Gastroesophageal sphincter (tissue), 4 donors: ENCODE measurements at regions not wholly inside any gene's neighbourhood (a gene's known extent, or its start where the extent isn't known, plus 50 kb on each side); places are given as distances from the start of the nearest gene placed in this dataset.

Source experiments
- ATAC-seq: fragments of 150-250 bp; one replicate; pipeline ENCODE4 v1.9.1; 2016; ENCODE audit warnings: mild to moderate bottlenecking, moderate library complexity
- H3K27ac ChIP-seq, 4 donors: fragments of 200-600 bp; sonication (generic) in 3 of 4; 1 replicate in 3 of 4; 2 replicates in 1 of 4; pipeline ENCODE4 v1.5.1; 2016 to 2019
- H3K27me3 ChIP-seq: fragments of 200-600 bp; sonication (generic); one replicate; pipeline ENCODE4 v1.5.1; 2019
- H3K36me3 ChIP-seq, 2 donors: fragments of 200-600 bp; sonication (generic); one replicate each; pipeline ENCODE4 v1.5.1; 2019; ENCODE audit warnings: control low read depth in 1 of 2
- H3K4me1 ChIP-seq, 3 donors: fragments of 200-600 bp; sonication (generic); 1 replicate in 2 of 3; 2 replicates in 1 of 3; pipeline ENCODE4 v1.5.1; 2016 to 2019; ENCODE audit warnings: control low read depth in 2 of 3
- H3K4me3 ChIP-seq, 2 donors: fragments of 200-600 bp; sonication (generic); one replicate each; pipeline ENCODE4 v1.5.1; 2019; ENCODE audit warnings: mild to moderate bottlenecking in 1 of 2, moderate library complexity in 1 of 2
- H3K9me3 ChIP-seq, 3 donors: fragments of 200-600 bp; sonication (generic); one replicate each; pipeline ENCODE4 v1.5.1; 2017 to 2019; ENCODE audit warnings: control low read depth in 2 of 3
- EP300 ChIP-seq: sonication (generic); formaldehyde crosslinking; IDR thresholded peaks from one replicate; pipeline ENCODE4 v1.6.1; 2017; ENCODE audit warnings: antibody characterized with exemption, mild to moderate bottlenecking
- POLR2A ChIP-seq, 2 donors: fragments of 450-650 bp; IDR thresholded peaks; one replicate each; pipeline ENCODE4 v1.6.1; 2017; ENCODE audit warnings: antibody characterized with exemption in 2 of 2, mild to moderate bottlenecking in 2 of 2, moderate library complexity in 1 of 2
- POLR2AphosphoS5 ChIP-seq: sonication (generic); formaldehyde crosslinking; IDR thresholded peaks from one replicate; pipeline ENCODE4 v1.6.1; 2017; ENCODE audit warnings: antibody characterized with exemption
- WGBS, 2 donors: methylation state at CpG; one replicate each; pipeline ENCODE4 v1.1.5; 2018; ENCODE audit warnings: low coverage in 1 of 2; 5-methylcytosine and 5-hydroxymethylcytosine counted together
- TF ChIP-seq, protein P1 (sequence below), 4 experiments: fragments of 200-600 bp in 2 of 4; fragments of 450-650 bp in 2 of 4; sonication (generic) in 1 of 4; IDR thresholded peaks; one replicate each; pipeline ENCODE4 v1.5.1; 2017 to 2019; ENCODE audit warnings: antibody characterized with exemption in 4 of 4, mild to moderate bottlenecking in 2 of 4, moderate library complexity in 2 of 4

DNA sequence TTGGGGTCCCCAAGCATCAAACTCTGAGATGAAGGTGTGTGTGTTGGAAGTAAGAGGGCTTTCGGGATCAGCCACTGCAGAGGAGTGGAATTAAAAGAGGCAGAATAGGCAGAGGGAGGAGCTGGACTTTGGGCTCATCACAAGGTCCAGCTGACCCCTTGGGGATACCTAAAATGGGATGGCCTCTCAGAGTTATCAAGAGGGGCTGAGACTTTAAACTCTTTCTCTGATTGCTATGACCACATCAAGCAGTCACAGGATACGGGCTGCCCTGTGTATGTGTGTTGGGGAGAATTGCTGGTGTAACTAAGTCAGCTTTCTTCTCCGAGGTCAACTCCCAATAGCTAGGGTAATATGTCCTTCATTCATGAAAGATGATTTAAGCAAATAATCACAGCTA lies 127.7 kb upstream of the SLC14A2 start:
- WGBS, 2 donors: 89 to 100% methylated on average over 3 of the region's 3 CpGs
- H3K27me3 ChIP-seq: no peaks in the 10 kb centered on the region
- TF ChIP-seq POLR2AphosphoS5 (no peak), EP300 (no peak), POLR2A (IDR thresholded peaks at IDR 0.05) (no peak)
- TF ChIP-seq, protein P1, sequence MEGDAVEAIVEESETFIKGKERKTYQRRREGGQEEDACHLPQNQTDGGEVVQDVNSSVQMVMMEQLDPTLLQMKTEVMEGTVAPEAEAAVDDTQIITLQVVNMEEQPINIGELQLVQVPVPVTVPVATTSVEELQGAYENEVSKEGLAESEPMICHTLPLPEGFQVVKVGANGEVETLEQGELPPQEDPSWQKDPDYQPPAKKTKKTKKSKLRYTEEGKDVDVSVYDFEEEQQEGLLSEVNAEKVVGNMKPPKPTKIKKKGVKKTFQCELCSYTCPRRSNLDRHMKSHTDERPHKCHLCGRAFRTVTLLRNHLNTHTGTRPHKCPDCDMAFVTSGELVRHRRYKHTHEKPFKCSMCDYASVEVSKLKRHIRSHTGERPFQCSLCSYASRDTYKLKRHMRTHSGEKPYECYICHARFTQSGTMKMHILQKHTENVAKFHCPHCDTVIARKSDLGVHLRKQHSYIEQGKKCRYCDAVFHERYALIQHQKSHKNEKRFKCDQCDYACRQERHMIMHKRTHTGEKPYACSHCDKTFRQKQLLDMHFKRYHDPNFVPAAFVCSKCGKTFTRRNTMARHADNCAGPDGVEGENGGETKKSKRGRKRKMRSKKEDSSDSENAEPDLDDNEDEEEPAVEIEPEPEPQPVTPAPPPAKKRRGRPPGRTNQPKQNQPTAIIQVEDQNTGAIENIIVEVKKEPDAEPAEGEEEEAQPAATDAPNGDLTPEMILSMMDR (IDR thresholded peaks at IDR 0.05): no peak
- ATAC-seq: no peak
- H3K9me3 ChIP-seq: no peaks in the 10 kb centered on the region
- H3K27ac ChIP-seq: no peak overlapping the region
- no peaks in the 10 kb centered on the region for H3K4me1 ChIP-seq
- H3K4me3 ChIP-seq: no peak overlapping the region
- H3K36me3 ChIP-seq: no peaks in the 10 kb centered on the region

DNA sequence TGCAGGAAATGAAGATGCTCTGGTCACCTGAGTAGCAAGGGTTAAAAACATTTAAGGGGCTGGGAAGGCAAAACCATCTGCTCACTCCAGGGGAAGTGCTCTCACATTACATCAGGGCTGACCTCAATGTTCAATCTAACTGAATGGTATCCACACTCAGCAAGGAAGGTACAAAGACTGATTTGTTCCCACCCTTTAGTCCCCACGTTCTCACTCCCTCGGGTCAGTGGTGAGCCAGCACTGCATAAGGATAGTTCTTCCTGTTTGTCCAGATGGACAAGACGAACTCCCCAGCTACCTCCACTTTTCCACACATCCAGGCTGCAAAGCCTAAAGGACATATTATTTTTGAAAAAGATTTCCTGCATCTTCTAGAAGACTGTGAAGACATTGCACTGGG lies 126.6 kb upstream of the SLC14A2 start:
- Histone ChIP-seq H3K27me3 (no peaks in the 10 kb centered on the region), H3K36me3 (no peaks in the 10 kb centered on the region), H3K27ac (no peak overlapping the region), H3K4me1 (no peaks in the 10 kb centered on the region), H3K9me3 (no peaks in the 10 kb centered on the region), H3K4me3 (no peak overlapping the region)
- WGBS, 2 donors: 32 to 57% methylated on average over 3 of the region's 3 CpGs
- ATAC-seq: no peak
- no peak for TF ChIP-seq EP300
- no peak for TF ChIP-seq POLR2A (IDR thresholded peaks at IDR 0.05)
- TF ChIP-seq POLR2AphosphoS5: no peak
- TF ChIP-seq, protein P1 (IDR thresholded peaks at IDR 0.05): no peak

DNA sequence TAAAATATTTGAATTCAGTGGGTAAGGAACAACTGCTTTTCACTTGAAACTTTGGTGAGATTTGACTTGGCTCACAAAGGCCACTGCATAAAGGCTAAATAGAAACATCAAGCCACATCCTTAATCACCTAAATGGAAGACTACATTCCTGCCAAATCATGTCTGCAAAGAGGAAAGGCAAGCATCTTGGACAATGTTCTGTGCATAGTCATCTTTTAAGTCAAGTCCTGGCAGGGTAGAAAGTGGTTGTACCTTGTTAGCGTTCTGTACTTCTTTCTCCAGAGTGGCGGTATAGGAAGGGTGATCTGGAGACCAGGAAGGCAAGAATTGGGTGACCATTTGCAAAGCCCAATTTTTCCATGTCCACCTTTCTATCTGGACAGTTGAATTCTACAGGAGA lies 121.4 kb upstream of the SLC14A2 start:
- H3K27ac ChIP-seq: no peak overlapping the region
- TF ChIP-seq, protein P1 (IDR thresholded peaks at IDR 0.05): no peak
- TF ChIP-seq POLR2AphosphoS5 (no peak), POLR2A (IDR thresholded peaks at IDR 0.05) (no peak), EP300 (no peak)
- WGBS, 2 donors: 100% methylated on average over 2 of the region's 2 CpGs
- no peaks in the 10 kb centered on the region for H3K36me3 ChIP-seq
- H3K4me3 ChIP-seq: no peak overlapping the region
- H3K27me3 ChIP-seq: no peaks in the 10 kb centered on the region
- no peak for ATAC-seq
- no peaks in the 10 kb centered on the region for H3K9me3 ChIP-seq
- no peaks in the 10 kb centered on the region for H3K4me1 ChIP-seq

DNA sequence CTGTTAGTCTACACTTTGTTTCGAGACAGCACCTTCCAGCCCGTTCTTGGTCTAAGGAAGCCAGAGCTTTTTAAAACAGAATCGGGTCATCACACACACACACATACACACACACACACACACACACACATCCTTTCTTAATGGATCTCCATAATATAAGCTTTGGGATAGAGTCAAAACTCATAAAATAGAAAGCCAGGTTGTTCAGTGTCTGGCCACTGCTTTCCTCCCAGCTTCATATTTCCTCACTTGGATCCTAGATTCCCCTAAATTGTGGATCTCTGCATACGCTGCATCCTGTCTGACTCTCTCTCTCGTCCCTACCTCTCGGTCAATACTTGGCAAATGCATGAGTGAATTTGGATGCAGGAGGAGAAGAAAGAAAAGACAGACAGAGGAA lies 120.5 kb upstream of the SLC14A2 start:
- Histone ChIP-seq H3K4me1 (no peaks in the 10 kb centered on the region), H3K27ac (no peak overlapping the region), H3K27me3 (no peaks in the 10 kb centered on the region), H3K4me3 (no peak overlapping the region), H3K36me3 (no peaks in the 10 kb centered on the region), H3K9me3 (no peaks in the 10 kb centered on the region)
- TF ChIP-seq POLR2AphosphoS5 (no peak), EP300 (no peak), POLR2A (IDR thresholded peaks at IDR 0.05) (no peak)
- TF ChIP-seq, protein P1 (IDR thresholded peaks at IDR 0.05): no peak
- WGBS, 2 donors: 74 to 100% methylated on average over 1 to 5 of the region's 6 CpGs
- ATAC-seq: no peak

DNA sequence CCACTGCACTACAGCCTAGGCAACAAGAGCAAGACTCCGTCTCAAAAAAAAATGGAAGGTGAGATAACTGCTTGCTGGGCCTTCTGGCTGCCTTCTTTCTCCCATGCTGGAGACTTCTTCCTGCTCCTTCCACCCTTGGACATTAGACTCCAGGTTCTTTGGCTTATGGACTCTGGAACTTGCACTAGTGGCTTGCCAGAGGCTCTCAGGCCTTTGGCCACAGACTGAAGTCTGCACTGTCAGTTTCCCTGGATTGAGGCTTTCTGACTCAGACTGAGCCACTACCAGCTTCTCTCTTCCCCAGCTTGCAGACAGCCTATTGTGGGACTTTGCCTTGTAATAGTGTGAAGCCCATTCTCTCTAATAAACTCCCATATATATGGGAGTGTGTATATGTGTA lies 118.5 kb upstream of the SLC14A2 start:
- H3K4me3 ChIP-seq: no peak overlapping the region
- H3K27me3 ChIP-seq: no peaks in the 10 kb centered on the region
- WGBS, 2 donors: 100% methylated on average over 1 of the region's 1 CpG
- no peak for ATAC-seq
- no peak for TF ChIP-seq POLR2AphosphoS5
- TF ChIP-seq, protein P1 (IDR thresholded peaks at IDR 0.05): no peak
- no peak for TF ChIP-seq POLR2A (IDR thresholded peaks at IDR 0.05)
- no peak for TF ChIP-seq EP300
- no peaks in the 10 kb centered on the region for H3K36me3 ChIP-seq
- no peaks in the 10 kb centered on the region for H3K9me3 ChIP-seq
- H3K4me1 ChIP-seq: no peaks in the 10 kb centered on the region
- H3K27ac ChIP-seq: no peak overlapping the region
